PC-3 (cell line): ENCODE measurements at regions not wholly inside any gene's neighbourhood (a gene's known extent, or its start where the extent isn't known, plus 50 kb on each side); places are given as distances from the start of the nearest gene placed in this dataset.

Experiments
- CTCF ChIP-seq: fragments of 300-600 bp; sonication (generic); conservative IDR thresholded peaks from 2 replicates; pipeline ENCODE4 v1.5.1; 2017; ENCODE audit warnings: antibody characterized with exemption, low read depth, mild to moderate bottlenecking, low read length
- EZH2phosphoT487 ChIP-seq: fragments of 300-600 bp; sonication (generic); IDR thresholded peaks from 2 replicates; pipeline ENCODE4 v1.6.1; 2018; ENCODE audit warnings: mild to moderate bottlenecking, antibody characterized with exemption, low read length, borderline replicate concordance

- TF ChIP-seq CTCF (no peak), EZH2phosphoT487 (no peak)
Measured at GRCh38 chr3:90011996-90012395, 904.6 kb downstream of the EPHA3 start.
